Stimulated activated CD4-positive, alpha-beta T cell treated with anti-CD3 and anti-CD28 coated beads, Interleukin-15, amount 100 ng/mL, for 24 hours (primary cell): ENCODE measurements at regions not wholly inside any gene's neighbourhood (a gene's known extent, or its start where the extent isn't known, plus 50 kb on each side); places are given as distances from the start of the nearest gene placed in this dataset.

ENCODE experiments used
- DNase-seq: peaks from one replicate; pipeline ENCODE4 v3.0.0-alpha.2; 2020

- DNase-seq: no peak
These were observed 301.0 kb downstream of the DOCK8 start for GRCh38 chr9:515665-516064.

DNA sequence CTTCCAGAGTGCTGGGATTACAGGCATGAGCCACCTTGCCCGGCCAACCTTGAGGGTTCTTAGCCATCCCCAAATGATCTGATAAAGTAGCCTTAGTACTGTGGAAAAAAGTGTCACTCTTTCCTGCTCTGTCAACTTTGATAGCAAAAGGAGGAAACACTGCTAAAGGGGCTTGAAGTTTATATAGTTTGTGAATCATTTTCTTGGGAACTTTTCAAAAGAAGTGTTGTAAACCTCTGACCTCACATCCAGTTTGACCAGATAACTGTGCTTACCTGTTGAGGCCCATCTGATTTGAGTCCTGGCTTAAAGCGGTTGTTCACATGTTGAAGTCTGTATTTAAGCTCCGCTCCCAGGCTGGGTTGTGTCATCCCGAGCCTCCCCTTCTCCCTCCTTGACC, 303.3 kb downstream of the DOCK8 start:
- DNase-seq: no peak

DNA sequence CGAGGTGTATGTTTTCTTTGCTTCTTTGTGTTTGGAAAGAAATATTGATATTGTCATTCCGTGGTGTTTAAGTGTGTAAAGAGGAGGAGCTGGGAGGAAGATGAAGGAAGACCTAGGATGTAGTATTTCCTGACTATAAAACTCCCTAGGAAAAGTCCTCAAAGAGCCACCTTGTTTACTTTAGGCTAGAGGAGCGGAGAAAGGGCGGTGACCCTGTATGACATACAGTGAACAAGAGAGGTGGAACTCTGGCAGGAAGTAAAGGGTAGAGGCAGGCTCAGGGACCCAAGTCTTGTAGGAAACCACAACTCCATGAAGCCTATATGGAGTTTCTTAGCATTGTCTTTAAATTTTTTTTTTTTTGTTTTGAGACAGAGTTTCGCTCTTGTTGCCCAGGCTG, 303.9 kb downstream of the DOCK8 start:
- DNase-seq: no peak

DNA sequence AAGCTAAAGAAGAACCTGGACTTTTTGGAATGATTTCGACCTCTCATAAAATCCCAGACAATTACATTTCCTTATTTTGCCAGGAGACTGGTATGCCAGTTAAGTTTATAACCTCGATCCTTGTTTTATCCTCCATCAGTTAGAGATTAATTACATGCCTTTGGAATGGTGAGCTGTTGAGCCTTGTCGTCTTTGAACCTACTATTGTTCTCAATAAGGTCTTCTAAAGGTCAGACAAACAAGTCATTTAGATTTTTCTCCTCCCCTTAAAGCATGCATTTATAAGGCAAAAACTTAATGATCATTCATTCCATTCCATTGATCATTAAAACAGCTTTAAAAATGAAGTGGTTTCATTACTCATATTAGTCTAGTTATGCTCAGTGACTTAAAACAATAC, 304.9 kb downstream of the DOCK8 start:
- DNase-seq: no peak

- no peak for DNase-seq
These were observed 305.6 kb downstream of the DOCK8 start for GRCh38 chr9:520302-520701.

DNA sequence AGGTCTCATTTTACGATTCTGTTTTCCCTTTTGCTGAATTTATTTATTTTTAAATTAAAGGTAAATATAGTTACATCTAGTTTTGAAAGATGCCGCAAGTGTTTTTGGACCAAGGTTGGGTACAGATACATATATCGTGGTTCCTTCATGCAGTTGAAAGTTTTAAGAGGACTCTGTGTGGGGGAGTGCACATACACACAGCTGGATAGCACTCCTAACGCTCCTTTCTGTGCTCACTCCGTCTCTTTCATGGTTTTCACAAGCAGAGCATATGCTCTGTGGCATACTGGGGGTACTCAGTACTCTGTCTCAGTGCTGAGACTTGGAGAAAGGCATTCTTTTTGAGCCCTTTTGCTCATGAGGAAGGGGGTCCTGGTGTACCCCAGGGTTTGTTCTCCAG, 307.5 kb downstream of the DOCK8 start:
- DNase-seq: no peak

GRCh38 chr9:522658-523057, 308.0 kb downstream of the DOCK8 start:
- DNase-seq: no peak

DNA sequence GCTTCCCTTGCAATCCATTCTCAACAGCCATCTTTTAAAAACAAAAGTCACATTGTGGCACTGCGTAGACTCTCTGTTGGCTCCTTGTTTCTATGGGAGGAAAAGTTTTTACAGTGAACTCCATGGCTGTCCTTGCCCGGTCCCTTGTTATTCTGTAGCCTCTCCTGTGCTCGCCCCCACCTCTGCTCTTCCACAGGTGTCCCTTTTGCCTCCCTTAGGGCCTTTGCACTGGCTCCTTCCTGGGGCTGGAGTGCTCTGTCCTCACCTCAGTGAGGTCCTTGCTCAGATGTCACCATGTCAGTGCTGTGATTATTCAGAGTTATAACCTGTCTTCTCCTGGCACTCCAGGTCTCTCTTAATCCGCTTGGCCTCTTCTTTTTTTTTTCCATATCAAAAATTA, 308.8 kb downstream of the DOCK8 start:
- no peak for DNase-seq

GRCh38 chr9:524008-524407, 309.3 kb downstream of the DOCK8 start:
- DNase-seq: no peak

DNA sequence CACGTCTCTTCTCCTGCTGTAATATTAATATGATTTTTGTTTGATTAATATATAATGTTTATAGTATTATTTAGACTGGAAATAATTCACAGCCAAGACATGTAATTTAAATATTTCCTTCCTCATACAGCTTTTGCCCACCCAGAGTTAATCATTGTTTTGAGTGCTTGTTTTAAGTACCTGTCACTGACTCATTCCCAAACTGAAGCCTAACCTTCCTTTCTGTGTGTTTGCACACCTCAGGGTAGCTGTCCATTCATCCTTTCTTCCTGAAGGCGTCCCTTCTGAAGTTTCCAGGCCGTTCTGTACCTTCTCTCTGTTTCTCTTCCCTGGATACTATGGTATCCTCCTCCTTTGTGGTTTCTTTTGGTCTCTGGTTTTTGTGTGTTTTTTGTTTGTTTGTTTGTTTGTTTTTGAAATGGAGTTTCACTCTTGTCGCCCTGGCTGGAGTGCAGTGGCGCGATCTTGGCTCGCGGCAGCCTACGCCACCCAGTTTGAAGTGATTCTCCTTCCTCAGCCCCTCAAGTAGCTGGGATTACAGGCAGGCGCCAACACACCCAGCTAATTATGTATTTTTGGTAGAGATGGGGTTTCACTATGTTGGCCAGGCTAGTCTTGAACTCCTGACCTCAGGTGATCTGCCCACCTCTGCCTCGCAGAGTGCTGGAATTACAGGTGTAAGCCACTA, 312.4 kb downstream of the DOCK8 start:
- DNase-seq: no peak

DNA sequence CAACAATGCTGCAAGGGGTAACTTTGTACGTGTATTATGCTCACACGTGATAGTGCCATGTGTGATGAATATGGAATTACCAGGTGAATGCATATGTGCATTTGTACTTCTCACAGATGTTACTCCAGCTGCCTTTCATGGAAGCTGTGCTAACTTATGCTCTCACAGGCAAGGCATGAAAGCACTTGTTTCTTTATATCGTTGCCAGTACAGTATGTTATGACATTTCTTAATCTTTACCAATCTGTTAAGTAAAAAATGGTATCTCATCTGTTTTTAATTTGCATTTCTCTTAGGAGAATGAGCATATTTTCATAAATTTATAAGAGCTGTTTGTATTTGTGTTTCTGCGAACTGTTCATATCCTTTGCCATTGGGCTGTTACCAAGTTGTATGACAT, 311.8 kb upstream of the DMRT1 start:
- no peak for DNase-seq

DNA sequence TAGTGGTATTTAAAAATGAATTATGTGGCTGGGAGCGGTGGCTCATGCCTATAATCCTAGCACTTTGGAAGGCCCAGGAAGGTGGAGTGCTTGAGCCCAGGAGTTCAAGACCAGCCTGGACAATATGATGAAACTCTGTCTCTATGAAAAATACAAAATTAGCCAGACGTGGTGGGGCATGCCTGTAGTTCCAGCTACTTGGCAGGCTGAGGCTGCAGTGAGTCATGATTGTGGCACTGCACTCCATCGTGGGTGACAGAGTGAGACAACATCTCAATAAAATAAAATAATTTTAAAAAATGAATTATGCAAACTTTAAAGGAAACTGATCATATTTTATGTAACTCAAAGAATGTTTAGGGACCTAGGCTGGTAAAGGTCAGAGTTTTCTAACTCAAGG, 310.8 kb upstream of the DMRT1 start:
- no peak for DNase-seq

DNA sequence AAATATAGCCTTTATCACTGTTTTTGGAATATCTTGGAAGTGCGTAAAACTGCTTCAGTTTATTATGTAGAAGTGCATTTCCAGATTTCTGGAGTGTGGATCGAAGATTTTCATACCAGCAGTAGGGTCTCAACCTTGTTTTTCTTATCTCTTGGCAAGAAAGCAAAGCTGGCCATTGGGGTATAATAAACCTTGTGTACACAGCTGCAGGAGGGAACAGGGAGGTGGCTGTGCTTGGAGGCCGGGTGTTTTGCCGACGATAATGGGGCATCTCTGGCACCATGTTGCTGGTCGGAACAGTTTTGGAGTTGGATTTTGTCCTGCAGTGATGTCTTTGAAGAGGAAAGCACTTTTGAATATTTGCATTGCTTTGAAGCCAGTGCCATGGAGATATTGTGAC, 308.8 kb upstream of the DMRT1 start:
- no peak for DNase-seq

DNA sequence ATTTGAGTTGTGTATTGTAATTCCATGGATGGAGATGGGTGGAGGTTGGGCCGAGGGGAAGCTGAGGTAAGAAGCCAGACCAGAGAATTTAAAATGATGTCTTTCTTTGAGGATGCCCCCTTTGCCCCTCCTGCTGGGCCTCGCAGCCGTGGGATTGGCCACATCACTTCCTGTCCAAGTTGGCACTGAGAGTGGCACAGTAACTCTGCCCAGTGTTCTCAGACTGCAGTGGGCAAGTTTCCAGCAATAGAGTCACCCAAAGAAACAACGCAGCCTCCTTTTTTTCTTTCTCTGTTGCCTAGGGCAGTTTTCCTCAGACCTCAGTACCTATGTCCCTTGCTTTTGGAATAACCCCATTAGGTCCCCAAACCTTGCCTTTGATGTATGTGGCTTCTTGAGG, 306.6 kb upstream of the DMRT1 start:
- no peak for DNase-seq

GRCh38 chr9:535356-535755, 306.1 kb upstream of the DMRT1 start:
- no peak for DNase-seq

GRCh38 chr9:536597-537511, 304.6 kb upstream of the DMRT1 start:
- no peak for DNase-seq

DNA sequence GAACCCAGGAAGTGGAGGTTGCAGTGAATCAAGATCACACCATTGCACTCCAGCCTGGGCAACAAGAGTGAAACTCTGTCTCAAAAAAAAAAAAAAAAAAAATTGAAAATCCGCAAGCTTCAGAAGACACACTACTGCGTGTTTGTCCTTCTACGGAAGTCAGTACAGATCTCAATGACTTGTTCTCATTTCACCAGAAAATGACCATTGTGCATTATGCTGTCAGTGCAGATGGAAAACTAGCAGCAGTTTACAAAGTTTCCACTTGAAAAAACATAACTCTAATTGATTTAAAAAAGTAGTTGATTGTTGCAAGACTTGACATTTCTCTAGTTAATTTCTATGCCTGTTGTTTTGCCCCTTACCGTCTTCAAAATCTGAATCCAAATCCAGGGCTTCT, 298.0 kb upstream of the DMRT1 start:
- DNase-seq: no peak

DNA sequence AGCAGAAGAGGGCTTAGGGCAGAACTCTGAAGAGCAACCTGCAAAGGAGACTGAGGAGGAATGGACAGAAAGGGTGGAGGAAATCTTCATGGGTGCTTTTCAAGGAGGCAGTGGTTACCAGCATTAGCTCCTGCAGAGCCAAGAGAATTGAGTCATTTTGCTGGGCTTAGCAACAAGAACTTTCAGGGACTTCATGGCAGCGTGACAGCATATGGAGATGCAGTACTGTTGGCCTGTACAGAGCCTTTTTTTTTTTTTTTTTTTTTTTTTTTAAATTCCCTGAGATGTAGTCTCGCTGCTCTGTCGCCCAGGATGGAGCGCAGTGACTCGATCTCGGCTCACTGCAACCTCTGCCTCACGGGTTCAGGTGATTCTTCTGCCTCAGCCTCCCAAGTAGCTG, 296.0 kb upstream of the DMRT1 start:
- no peak for DNase-seq

DNA sequence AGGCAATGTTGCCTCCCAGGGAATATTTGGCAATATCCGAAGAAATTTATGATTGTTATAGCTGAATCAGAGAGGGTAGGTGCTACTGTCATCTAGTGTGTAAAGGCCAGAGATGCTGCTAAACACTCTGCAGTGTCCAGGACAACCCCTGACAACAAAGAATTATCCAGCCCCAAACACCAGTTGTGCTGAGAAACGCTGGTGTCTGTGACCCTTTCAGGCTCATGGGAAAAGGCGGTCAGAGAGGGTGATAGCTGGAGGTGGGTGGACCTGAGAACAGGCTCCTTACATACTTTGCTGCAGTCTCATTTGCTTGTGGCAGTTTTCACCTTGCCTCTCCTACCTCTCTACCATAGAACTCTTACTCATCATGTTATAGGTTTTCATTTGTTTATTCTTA, 295.3 kb upstream of the DMRT1 start:
- DNase-seq: no peak

GRCh38 chr9:546797-547223, 294.7 kb upstream of the DMRT1 start:
- no peak for DNase-seq

DNA sequence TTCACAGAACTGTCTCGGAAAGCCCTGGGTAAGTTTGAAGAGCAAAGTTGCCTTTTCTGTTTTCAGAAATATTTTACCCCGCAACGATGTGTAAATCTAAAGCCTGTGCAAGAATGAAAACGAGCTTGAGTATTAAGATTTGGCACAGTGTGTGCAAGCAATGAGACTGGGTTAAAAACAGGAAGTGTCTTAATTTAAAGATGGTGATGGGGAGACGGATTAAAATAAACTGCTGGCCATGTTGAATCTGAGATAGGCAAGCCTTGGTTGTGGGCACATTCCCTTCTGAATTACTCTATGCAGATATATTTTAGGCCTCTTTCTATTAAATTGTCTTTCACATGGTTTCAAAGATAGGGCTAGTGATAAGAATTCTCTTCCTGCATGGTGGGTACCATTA, 294.2 kb upstream of the DMRT1 start:
- no peak for DNase-seq

DNA sequence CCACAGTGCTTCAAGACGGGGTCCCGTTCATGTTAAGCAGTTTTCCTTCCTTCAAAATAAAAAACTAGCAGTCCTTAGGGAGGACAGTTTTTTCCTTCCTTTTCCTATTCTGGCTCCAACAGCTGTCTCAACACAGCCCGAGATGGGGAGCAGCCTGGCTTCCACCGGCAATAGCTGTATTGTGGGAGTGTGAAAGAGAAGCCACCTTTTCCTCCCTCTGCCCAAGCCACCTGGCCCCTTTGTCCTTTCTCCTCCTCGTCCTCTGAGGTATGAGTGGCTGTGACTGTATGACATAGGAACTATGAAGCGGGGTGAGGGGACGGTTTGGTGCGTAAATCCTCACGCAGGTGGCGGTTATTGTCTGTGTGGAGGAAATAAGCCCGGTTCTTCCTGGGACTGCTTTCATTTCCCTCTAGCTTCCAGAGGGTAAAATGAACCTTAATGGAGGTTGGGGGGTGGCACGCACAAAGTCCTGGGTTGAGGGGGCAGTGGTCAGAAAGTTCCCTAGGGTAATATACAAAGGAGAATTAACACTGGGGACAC, 292.0 kb upstream of the DMRT1 start:
- DNase-seq: no peak

DNA sequence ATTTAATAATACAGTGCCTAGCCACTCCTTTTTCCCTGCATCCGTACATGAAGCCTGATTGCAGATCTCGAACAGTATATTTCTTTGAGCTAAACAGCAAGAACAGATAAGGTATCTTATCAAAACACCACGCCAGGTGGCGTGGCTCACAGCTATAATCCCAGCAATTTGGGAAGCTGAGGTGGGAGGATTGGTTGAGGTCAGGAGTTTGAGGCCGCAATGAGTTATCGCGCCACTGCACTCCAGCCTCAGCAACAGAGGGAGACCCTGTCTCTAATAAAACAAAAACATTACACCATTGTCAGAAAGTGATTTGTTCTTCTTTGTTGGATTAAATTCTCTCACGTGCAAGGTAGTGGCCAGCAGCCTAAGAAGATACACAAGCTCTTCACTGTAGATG, 291.2 kb upstream of the DMRT1 start:
- no peak for DNase-seq
